ENCODE measurements at regions not wholly inside any gene's neighbourhood (a gene's known extent, or its start where the extent isn't known, plus 50 kb on each side); places are given as distances from the start of the nearest gene placed in this dataset.

- TF ChIP-seq PAX5 (IDR thresholded peaks at IDR 0.05; ENCODE audit: insufficient read depth, low read length, severe bottlenecking) (no peak), POLR2AphosphoS5 (IDR thresholded peaks at IDR 0.05; ENCODE audit: low read depth, low read length) (no peak)
Measured at GRCh38 chr6:168215121-168215808, 104.3 kb downstream of the DACT2 start.

GRCh38 chr6:168214586-168215104 lies 104.9 kb downstream of the DACT2 start:
- TF ChIP-seq PAX5 (IDR thresholded peaks at IDR 0.05; ENCODE audit: insufficient read depth, low read length, severe bottlenecking): no peak
- TF ChIP-seq POU2F2 (IDR thresholded peaks at IDR 0.05; ENCODE audit: low read depth, low read length): no peak
- no peak for TF ChIP-seq SPI1 (IDR thresholded peaks at IDR 0.05; ENCODE audit: low read depth, low read length)
- no peak for TF ChIP-seq TAF1 (IDR thresholded peaks at IDR 0.05; ENCODE audit: low read depth, low read length)
- no peak for TF ChIP-seq POLR2A (IDR thresholded peaks at IDR 0.05; ENCODE audit: low read depth, low read length)
- TF ChIP-seq POLR2AphosphoS5 (IDR thresholded peaks at IDR 0.05; ENCODE audit: low read depth, low read length): no peak
- FAIRE-seq (no peak), DNase-seq (ENCODE audit: insufficient read length, low spot score) (no peak)

More at GRCh38 chr6:168215121-168215808, 104.3 kb downstream of the DACT2 start:
- FAIRE-seq (no peak), DNase-seq (ENCODE audit: insufficient read length, low spot score) (no peak)

- no peak for FAIRE-seq
- TF ChIP-seq POU2F2 (IDR thresholded peaks at IDR 0.05; ENCODE audit: low read depth, low read length): no peak
- no peak for TF ChIP-seq PAX5 (IDR thresholded peaks at IDR 0.05; ENCODE audit: insufficient read depth, low read length, severe bottlenecking)
- TF ChIP-seq TAF1 (IDR thresholded peaks at IDR 0.05; ENCODE audit: low read depth, low read length): no peak
- no peak for TF ChIP-seq POLR2AphosphoS5 (IDR thresholded peaks at IDR 0.05; ENCODE audit: low read depth, low read length)
- TF ChIP-seq POLR2A (IDR thresholded peaks at IDR 0.05; ENCODE audit: low read depth, low read length): no peak
- TF ChIP-seq SPI1 (IDR thresholded peaks at IDR 0.05; ENCODE audit: low read depth, low read length): no peak
Measured at GRCh38 chr6:168213121-168213524, 106.5 kb downstream of the DACT2 start.

GRCh38 chr6:168212362-168212761 lies 107.2 kb downstream of the DACT2 start:
- TF ChIP-seq POLR2AphosphoS5 (IDR thresholded peaks at IDR 0.05; ENCODE audit: low read depth, low read length) (no peak), PAX5 (IDR thresholded peaks at IDR 0.05; ENCODE audit: insufficient read depth, low read length, severe bottlenecking) (no peak), POU2F2 (IDR thresholded peaks at IDR 0.05; ENCODE audit: low read depth, low read length) (no peak), POLR2A (IDR thresholded peaks at IDR 0.05; ENCODE audit: low read depth, low read length) (no peak)
- FAIRE-seq (no peak), DNase-seq (ENCODE audit: insufficient read length, low spot score) (no peak)

More at GRCh38 chr6:168213121-168213524, 106.5 kb downstream of the DACT2 start:
- no peak for DNase-seq (ENCODE audit: insufficient read length, low spot score)

GRCh38 chr6:168211681-168212080 lies 107.9 kb downstream of the DACT2 start:
- DNase-seq (ENCODE audit: insufficient read length, low spot score) (no peak), FAIRE-seq (no peak)

GRCh38 chr6:168210239-168211105 lies 109.1 kb downstream of the DACT2 start:
- TF ChIP-seq SPI1 (IDR thresholded peaks at IDR 0.05; ENCODE audit: low read depth, low read length) (no peak), TAF1 (IDR thresholded peaks at IDR 0.05; ENCODE audit: low read depth, low read length) (no peak), POLR2A (IDR thresholded peaks at IDR 0.05; ENCODE audit: low read depth, low read length) (no peak), POLR2AphosphoS5 (IDR thresholded peaks at IDR 0.05; ENCODE audit: low read depth, low read length) (no peak), POU2F2 (IDR thresholded peaks at IDR 0.05; ENCODE audit: low read depth, low read length) (no peak), PAX5 (IDR thresholded peaks at IDR 0.05; ENCODE audit: insufficient read depth, low read length, severe bottlenecking) (no peak)
- FAIRE-seq (no peak), DNase-seq (ENCODE audit: insufficient read length, low spot score) (no peak)

More at GRCh38 chr6:168211681-168212080, 107.9 kb downstream of the DACT2 start:
- TF ChIP-seq POU2F2 (IDR thresholded peaks at IDR 0.05; ENCODE audit: low read depth, low read length): no peak
- TF ChIP-seq SPI1 (IDR thresholded peaks at IDR 0.05; ENCODE audit: low read depth, low read length): no peak
- TF ChIP-seq TAF1 (IDR thresholded peaks at IDR 0.05; ENCODE audit: low read depth, low read length): no peak
- no peak for TF ChIP-seq PAX5 (IDR thresholded peaks at IDR 0.05; ENCODE audit: insufficient read depth, low read length, severe bottlenecking)
- TF ChIP-seq POLR2AphosphoS5 (IDR thresholded peaks at IDR 0.05; ENCODE audit: low read depth, low read length): no peak
- no peak for TF ChIP-seq POLR2A (IDR thresholded peaks at IDR 0.05; ENCODE audit: low read depth, low read length)

GRCh38 chr6:168209420-168209819 lies 110.2 kb downstream of the DACT2 start:
- FAIRE-seq (no peak), DNase-seq (ENCODE audit: insufficient read length, low spot score) (no peak)
- TF ChIP-seq SPI1 (IDR thresholded peaks at IDR 0.05; ENCODE audit: low read depth, low read length) (no peak), POLR2A (IDR thresholded peaks at IDR 0.05; ENCODE audit: low read depth, low read length) (no peak), POU2F2 (IDR thresholded peaks at IDR 0.05; ENCODE audit: low read depth, low read length) (no peak), PAX5 (IDR thresholded peaks at IDR 0.05; ENCODE audit: insufficient read depth, low read length, severe bottlenecking) (no peak), POLR2AphosphoS5 (IDR thresholded peaks at IDR 0.05; ENCODE audit: low read depth, low read length) (no peak), TAF1 (IDR thresholded peaks at IDR 0.05; ENCODE audit: low read depth, low read length) (no peak)

GRCh38 chr6:168208854-168209253 lies 110.7 kb downstream of the DACT2 start:
- no peak for FAIRE-seq
- DNase-seq (ENCODE audit: insufficient read length, low spot score): no peak
- TF ChIP-seq TAF1 (IDR thresholded peaks at IDR 0.05; ENCODE audit: low read depth, low read length) (no peak), SPI1 (IDR thresholded peaks at IDR 0.05; ENCODE audit: low read depth, low read length) (no peak), POU2F2 (IDR thresholded peaks at IDR 0.05; ENCODE audit: low read depth, low read length) (no peak), POLR2A (IDR thresholded peaks at IDR 0.05; ENCODE audit: low read depth, low read length) (no peak), POLR2AphosphoS5 (IDR thresholded peaks at IDR 0.05; ENCODE audit: low read depth, low read length) (no peak), PAX5 (IDR thresholded peaks at IDR 0.05; ENCODE audit: insufficient read depth, low read length, severe bottlenecking) (no peak)

GRCh38 chr6:168208402-168208801 lies 111.2 kb downstream of the DACT2 start:
- DNase-seq (ENCODE audit: insufficient read length, low spot score): no peak
- FAIRE-seq: no peak
- TF ChIP-seq POLR2AphosphoS5 (IDR thresholded peaks at IDR 0.05; ENCODE audit: low read depth, low read length): no peak
